ENCODE measurements at regions not wholly inside any gene's neighbourhood (a gene's known extent, or its start where the extent isn't known, plus 50 kb on each side); places are given as distances from the start of the nearest gene placed in this dataset.

DNA sequence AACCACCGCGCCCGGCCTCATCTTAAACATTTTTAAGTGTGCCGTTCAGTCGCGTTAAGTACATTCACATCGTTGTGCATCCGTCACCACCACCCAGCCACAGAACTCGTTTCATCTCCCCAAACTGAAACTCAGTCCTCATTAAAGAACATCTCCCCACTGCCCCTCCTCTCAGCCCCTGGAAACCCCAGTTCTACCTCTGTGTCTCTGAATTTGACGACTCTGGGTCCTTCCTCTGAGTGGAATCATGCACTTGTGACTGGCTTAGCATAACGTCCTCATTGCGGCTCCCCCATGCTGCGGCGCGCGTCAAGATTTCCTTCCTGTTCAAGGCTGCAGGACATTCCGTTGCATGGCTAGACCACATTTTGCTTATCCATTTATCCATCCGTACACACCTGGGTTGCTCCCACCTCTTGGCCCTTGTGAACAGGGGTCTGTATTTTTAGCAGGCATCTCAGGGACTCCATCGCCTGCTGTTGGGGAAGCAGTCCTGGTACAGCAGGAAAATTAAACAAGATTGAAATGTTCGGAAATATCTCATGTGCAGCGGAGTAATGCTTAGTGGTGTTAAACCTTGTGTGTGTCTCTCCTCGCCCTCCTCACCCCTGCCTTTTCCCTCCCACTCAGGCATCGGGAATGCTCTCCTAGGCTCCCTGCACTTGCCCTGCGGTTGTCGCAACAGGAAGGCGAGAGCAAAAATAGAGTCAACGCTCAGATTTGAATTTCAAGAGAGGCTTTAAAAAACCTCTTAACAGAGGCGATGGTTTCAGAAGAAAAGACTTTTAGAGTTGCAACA is 127.9 kb downstream of the PXDC1 start:
- H3K4me3 ChIP-seq (ENCODE audit: low read depth, low read length, poor library complexity, severe bottlenecking), result no peak overlapping the region
- DNase-seq (ENCODE audit: low spot score), result no peak
- CTCF ChIA-PET (ENCODE audit: unreplicated experiment), result no interaction called here
- POLR2A ChIA-PET, result no interaction called here
- H3K9me3 ChIP-seq (ENCODE audit: low read length), result no peaks in the 10 kb centered on the region
- H3K4me2 ChIP-seq (ENCODE audit: low read length), result no peak overlapping the region
- H2AFZ ChIP-seq (ENCODE audit: low read length), result no peak overlapping the region
- H3K9me2 ChIP-seq (ENCODE audit: insufficient read depth, low read length), result no peaks in the 10 kb centered on the region
- TF ChIP-seq EZH2phosphoT487 (IDR thresholded peaks at IDR 0.05; ENCODE audit: borderline replicate concordance, low read depth, low read length), result no peak
- TF ChIP-seq, protein P1, sequence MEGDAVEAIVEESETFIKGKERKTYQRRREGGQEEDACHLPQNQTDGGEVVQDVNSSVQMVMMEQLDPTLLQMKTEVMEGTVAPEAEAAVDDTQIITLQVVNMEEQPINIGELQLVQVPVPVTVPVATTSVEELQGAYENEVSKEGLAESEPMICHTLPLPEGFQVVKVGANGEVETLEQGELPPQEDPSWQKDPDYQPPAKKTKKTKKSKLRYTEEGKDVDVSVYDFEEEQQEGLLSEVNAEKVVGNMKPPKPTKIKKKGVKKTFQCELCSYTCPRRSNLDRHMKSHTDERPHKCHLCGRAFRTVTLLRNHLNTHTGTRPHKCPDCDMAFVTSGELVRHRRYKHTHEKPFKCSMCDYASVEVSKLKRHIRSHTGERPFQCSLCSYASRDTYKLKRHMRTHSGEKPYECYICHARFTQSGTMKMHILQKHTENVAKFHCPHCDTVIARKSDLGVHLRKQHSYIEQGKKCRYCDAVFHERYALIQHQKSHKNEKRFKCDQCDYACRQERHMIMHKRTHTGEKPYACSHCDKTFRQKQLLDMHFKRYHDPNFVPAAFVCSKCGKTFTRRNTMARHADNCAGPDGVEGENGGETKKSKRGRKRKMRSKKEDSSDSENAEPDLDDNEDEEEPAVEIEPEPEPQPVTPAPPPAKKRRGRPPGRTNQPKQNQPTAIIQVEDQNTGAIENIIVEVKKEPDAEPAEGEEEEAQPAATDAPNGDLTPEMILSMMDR (conservative IDR thresholded peaks at IDR 0.05; ENCODE audit: low read length), result no peak
- H3K79me2 ChIP-seq (ENCODE audit: insufficient read depth, low read depth, low read length), result no peaks in the 10 kb centered on the region
- intact Hi-C loops (cut with micrococcal nuclease; ENCODE audit: unreplicated experiment), result no loop called here
- H3K36me3 ChIP-seq (ENCODE audit: insufficient read depth, low read length), result no peaks in the 10 kb centered on the region
- H3K4me1 ChIP-seq (ENCODE audit: insufficient read depth, low read length, poor library complexity, severe bottlenecking), result no peaks in the 10 kb centered on the region
- no peaks in the 10 kb centered on the region for H4K20me1 ChIP-seq (ENCODE audit: insufficient read depth, low read length)
- H3K27ac ChIP-seq (ENCODE audit: low read depth, low read length, poor library complexity, severe bottlenecking), result no peak overlapping the region
- BruUV-seq (replicated peaks), result no TSS peak

DNA sequence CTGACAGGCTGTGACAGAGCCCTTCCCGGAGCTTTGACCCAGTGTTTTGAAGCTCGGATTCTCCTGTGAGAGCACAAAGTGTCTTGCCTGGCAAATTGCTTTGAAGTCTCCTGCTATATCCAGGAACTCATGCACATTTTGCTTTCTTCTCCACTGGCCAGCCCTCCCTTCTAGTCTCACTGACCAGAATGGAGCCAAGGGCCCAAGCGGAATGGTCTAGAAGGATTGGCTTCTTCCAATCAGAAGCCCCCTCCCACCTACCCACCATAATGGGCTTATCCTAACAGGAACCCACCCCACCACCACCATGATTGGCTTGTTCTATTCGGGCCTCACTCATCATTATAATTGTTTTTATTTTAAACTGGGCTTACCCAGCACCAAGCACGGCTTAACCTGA is 130.1 kb downstream of the PXDC1 start:
- H3K9me3 ChIP-seq (ENCODE audit: low read length), result no peaks in the 10 kb centered on the region
- no peaks in the 10 kb centered on the region for H3K36me3 ChIP-seq (ENCODE audit: insufficient read depth, low read length)
- no peaks in the 10 kb centered on the region for H3K9me2 ChIP-seq (ENCODE audit: insufficient read depth, low read length)
- no peak overlapping the region for H3K27ac ChIP-seq (ENCODE audit: low read depth, low read length, poor library complexity, severe bottlenecking)
- intact Hi-C loops (cut with micrococcal nuclease; ENCODE audit: unreplicated experiment), result no loop called here
- TF ChIP-seq, protein P1 (conservative IDR thresholded peaks at IDR 0.05; ENCODE audit: low read length), result no peak
- no peak for TF ChIP-seq EZH2phosphoT487 (IDR thresholded peaks at IDR 0.05; ENCODE audit: borderline replicate concordance, low read depth, low read length)
- no TSS peak for BruUV-seq (replicated peaks)
- H3K4me2 ChIP-seq (ENCODE audit: low read length), result no peak overlapping the region
- H3K4me1 ChIP-seq (ENCODE audit: insufficient read depth, low read length, poor library complexity, severe bottlenecking), result no peaks in the 10 kb centered on the region
- H3K4me3 ChIP-seq (ENCODE audit: low read depth, low read length, poor library complexity, severe bottlenecking), result no peak overlapping the region
- ChIA-PET CTCF (ENCODE audit: unreplicated experiment) (no interaction called here), POLR2A (interaction anchor here (0.5 kb wide), 1 partner anchor 314 kb away, joined by 3 read pairs; no protein-coding TSS in a partner anchor)
- H2AFZ ChIP-seq (ENCODE audit: low read length), result no peak overlapping the region
- H3K79me2 ChIP-seq (ENCODE audit: insufficient read depth, low read depth, low read length), result no peaks in the 10 kb centered on the region
- H4K20me1 ChIP-seq (ENCODE audit: insufficient read depth, low read length), result no peaks in the 10 kb centered on the region
- no peak for DNase-seq (ENCODE audit: low spot score)

DNA sequence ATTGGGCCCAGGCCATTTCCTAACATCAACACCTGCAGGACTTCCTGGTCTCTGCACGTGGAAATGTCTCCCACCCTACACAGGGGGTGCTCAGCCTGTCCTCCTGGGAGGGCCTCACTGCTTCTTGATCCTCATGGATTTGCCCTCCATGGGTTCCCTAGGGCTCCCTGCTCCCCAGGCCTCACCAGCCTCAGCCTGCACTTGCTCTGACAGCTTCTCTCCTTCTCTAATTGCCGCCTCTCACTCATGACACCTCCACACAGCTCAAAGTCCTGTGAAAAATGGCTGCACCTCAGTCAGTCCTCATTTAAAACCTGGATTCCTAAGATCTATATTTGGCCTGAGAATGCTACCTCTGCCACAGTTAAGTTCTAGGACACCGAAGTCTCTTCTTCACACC is 130.6 kb downstream of the PXDC1 start:
- intact Hi-C loops (cut with micrococcal nuclease; ENCODE audit: unreplicated experiment), result no loop called here
- no TSS peak for BruUV-seq (replicated peaks)
- Histone ChIP-seq H3K4me3 (ENCODE audit: low read depth, low read length, poor library complexity, severe bottlenecking) (no peak overlapping the region), H3K9me2 (ENCODE audit: insufficient read depth, low read length) (no peaks in the 10 kb centered on the region), H3K4me1 (ENCODE audit: insufficient read depth, low read length, poor library complexity, severe bottlenecking) (no peaks in the 10 kb centered on the region), H3K9me3 (ENCODE audit: low read length) (no peaks in the 10 kb centered on the region), H3K4me2 (ENCODE audit: low read length) (no peak overlapping the region), H3K27ac (ENCODE audit: low read depth, low read length, poor library complexity, severe bottlenecking) (no peak overlapping the region), H3K79me2 (ENCODE audit: insufficient read depth, low read depth, low read length) (no peaks in the 10 kb centered on the region), H2AFZ (ENCODE audit: low read length) (no peak overlapping the region), H3K36me3 (ENCODE audit: insufficient read depth, low read length) (no peaks in the 10 kb centered on the region), H4K20me1 (ENCODE audit: insufficient read depth, low read length) (no peaks in the 10 kb centered on the region)
- POLR2A ChIA-PET, result interaction anchor here (0.5 kb wide), 1 partner anchor 314 kb away, joined by 3 read pairs; no protein-coding TSS in a partner anchor
- no peak for DNase-seq (ENCODE audit: low spot score)
- CTCF ChIA-PET (ENCODE audit: unreplicated experiment), result no interaction called here
- no peak for TF ChIP-seq EZH2phosphoT487 (IDR thresholded peaks at IDR 0.05; ENCODE audit: borderline replicate concordance, low read depth, low read length)

All from OCI-LY7 (cell line).